SK-N-SH (cell line): ENCODE measurements at regions not wholly inside any gene's neighbourhood (a gene's known extent, or its start where the extent isn't known, plus 50 kb on each side); places are given as distances from the start of the nearest gene placed in this dataset.

Experiments used
- CTCF ChIP-seq: fragments of 200-600 bp; sonication (generic); IDR thresholded peaks from 2 replicates; pipeline ENCODE4 v1.6.1; 2017; ENCODE audit warnings: antibody characterized with exemption, mild to moderate bottlenecking, moderate library complexity
- EP300 ChIP-seq, 2 experiments: IDR thresholded peaks; 2 replicates each; pipeline versions ENCODE4 v1.4.0 to v1.6.1; 2012; ENCODE audit warnings: borderline replicate concordance in 1 of 2, low read depth in 1 of 2, low read length in 1 of 2
- JUND ChIP-seq: IDR thresholded peaks from 2 replicates; pipeline ENCODE4 v1.4.0; 2012
- MAX ChIP-seq: IDR thresholded peaks from 2 replicates; pipeline ENCODE4 v1.4.0; 2012; ENCODE audit warnings: low read depth
- MXI1 ChIP-seq: IDR thresholded peaks from 2 replicates; pipeline ENCODE4 v1.6.1; 2012; ENCODE audit warnings: mild to moderate bottlenecking, low read depth, low read length, improper control_type of control experiment
- NRF1 ChIP-seq: IDR thresholded peaks from 2 replicates; pipeline ENCODE4 v1.6.1; 2012; ENCODE audit warnings: low read depth, mild to moderate bottlenecking, low read length
- TCF12 ChIP-seq: IDR thresholded peaks from 2 replicates; pipeline ENCODE4 v1.4.0; 2012

DNA sequence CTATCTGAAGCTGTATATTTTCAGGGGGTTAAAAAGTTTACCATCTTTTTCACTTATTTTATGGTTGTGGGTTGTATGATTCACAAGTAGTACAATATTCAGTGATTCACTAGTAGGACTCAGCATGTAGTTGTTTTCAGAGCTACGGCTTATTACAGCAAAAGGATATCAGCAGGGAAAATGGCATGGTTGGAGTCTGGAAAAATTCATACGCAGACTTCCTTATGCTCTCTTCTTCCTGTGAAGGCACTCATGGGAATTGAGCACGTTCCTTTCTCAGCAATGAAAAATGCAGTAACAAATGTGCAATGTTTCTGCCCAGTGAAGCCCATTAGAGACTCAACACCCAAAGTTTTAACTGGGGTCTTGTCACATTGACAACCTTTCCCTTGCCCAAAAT lies 250.5 kb downstream of the KCNN2 start:
- TF ChIP-seq MAX (no peak), CTCF (no peak), TCF12 (no peak), MXI1 (no peak), NRF1 (no peak), EP300 (IDR thresholded peaks at IDR 0.05; ENCODE audit: borderline replicate concordance in 1 of 2, low read depth in 1 of 2, low read length in 1 of 2) (no peak), JUND (no peak)
